SU-DHL-6 (cell line): ENCODE measurements at regions not wholly inside any gene's neighbourhood (a gene's known extent, or its start where the extent isn't known, plus 50 kb on each side); places are given as distances from the start of the nearest gene placed in this dataset.

Experiments
- CTCF ChIP-seq: fragments of 200-600 bp; sonication (generic); IDR thresholded peaks from one replicate; pipeline ENCODE4 v1.5.1; 2017; ENCODE audit warnings: antibody characterized with exemption, mild to moderate bottlenecking, low read length, moderate library complexity; ENCODE audit not compliant: insufficient read depth, poor library complexity, severe bottlenecking
- EZH2phosphoT487 ChIP-seq: fragments of 200-600 bp; sonication (generic), shearing (Covaris generic); conservative IDR thresholded peaks from 2 replicates; pipeline ENCODE4 v1.6.1; 2018; ENCODE audit warnings: mild to moderate bottlenecking, antibody characterized with exemption, low read length, moderate library complexity, mixed read lengths

DNA sequence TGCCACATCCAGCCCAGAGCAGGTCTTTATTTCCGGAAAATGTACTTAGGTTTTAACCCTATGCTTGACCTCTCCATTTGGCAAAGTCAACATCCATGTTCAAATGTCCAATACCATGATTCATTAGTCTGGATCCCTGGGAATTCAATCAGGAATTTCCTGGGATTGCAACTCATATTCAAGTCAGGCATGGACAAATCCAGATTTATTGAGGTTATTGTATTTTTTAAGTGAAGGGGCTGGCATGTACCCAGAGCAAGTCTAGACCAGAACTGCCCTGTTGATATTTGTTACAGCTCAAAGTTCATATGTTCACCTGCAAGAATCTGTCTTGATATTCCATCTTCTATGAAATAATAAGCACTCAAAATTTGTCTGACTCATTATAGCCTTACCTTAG, 521.1 kb downstream of the ADGRL2 start:
- TF ChIP-seq CTCF, result no peak
- no peak for TF ChIP-seq EZH2phosphoT487
